RPMI8226 (cell line): ENCODE measurements at regions not wholly inside any gene's neighbourhood (a gene's known extent, or its start where the extent isn't known, plus 50 kb on each side); places are given as distances from the start of the nearest gene placed in this dataset.
"Not testable (repeated sequence)": the region's sequence is repeated elsewhere in the genome, so short reads cannot be mapped to it uniquely, and the experiment has no call there.

ENCODE experiments used
- DNase-seq: peaks from one replicate; pipeline ENCODE4 v3.0.0-alpha.2; 2015

- no peak for DNase-seq
Observed at GRCh38 chr18:27355308-27355707, 170.2 kb upstream of the CHST9 start.

GRCh38 chr18:27353273-27353672, 168.2 kb upstream of the CHST9 start:
- no peak for DNase-seq

GRCh38 chr18:27349284-27349882, 164.3 kb upstream of the CHST9 start:
- DNase-seq = no peak

GRCh38 chr18:27331606-27332005, 146.5 kb upstream of the CHST9 start:
- DNase-seq = no peak

- DNase-seq = no peak
Observed at GRCh38 chr18:27314996-27315395, 129.9 kb upstream of the CHST9 start.

GRCh38 chr18:27313678-27314077, 128.6 kb upstream of the CHST9 start:
- DNase-seq = no peak

GRCh38 chr18:27312853-27313252, 127.7 kb upstream of the CHST9 start:
- no peak for DNase-seq

- no peak for DNase-seq
Observed at GRCh38 chr18:27312153-27312552, 127.0 kb upstream of the CHST9 start.

- DNase-seq = no peak
Observed at GRCh38 chr18:27311114-27311513, 126.0 kb upstream of the CHST9 start.

- DNase-seq = no peak
Observed at GRCh38 chr18:27301615-27302378, 116.7 kb upstream of the CHST9 start.

- DNase-seq = peak; percentile 10
Observed at GRCh38 chr18:27298214-27298804, 113.2 kb upstream of the CHST9 start.

GRCh38 chr18:27285973-27286562, 101.0 kb upstream of the CHST9 start:
- DNase-seq = not testable (repeated sequence)

GRCh38 chr18:27278131-27278530, 93.0 kb upstream of the CHST9 start:
- DNase-seq = no peak

GRCh38 chr18:27277554-27277953, 92.4 kb upstream of the CHST9 start:
- no peak for DNase-seq

GRCh38 chr18:27276886-27277285, 91.8 kb upstream of the CHST9 start:
- no peak for DNase-seq

GRCh38 chr18:27276479-27276878, 91.4 kb upstream of the CHST9 start:
- no peak for DNase-seq

- DNase-seq = no peak
Observed at GRCh38 chr18:27274901-27275300, 89.8 kb upstream of the CHST9 start.

- no peak for DNase-seq
Observed at GRCh38 chr18:27270508-27270907, 85.4 kb upstream of the CHST9 start.

GRCh38 chr18:27263369-27263768, 78.3 kb upstream of the CHST9 start:
- no peak for DNase-seq

GRCh38 chr18:27261769-27262549, 76.9 kb upstream of the CHST9 start:
- DNase-seq = no peak

- DNase-seq = no peak
Observed at GRCh38 chr18:27253571-27253970, 68.5 kb upstream of the CHST9 start.

- no peak for DNase-seq
Observed at GRCh38 chr18:27250471-27250870, 65.4 kb upstream of the CHST9 start.

- DNase-seq = no peak
Observed at GRCh38 chr18:27249933-27250332, 64.8 kb upstream of the CHST9 start.
